ENCODE measurements at regions not wholly inside any gene's neighbourhood (a gene's known extent, or its start where the extent isn't known, plus 50 kb on each side); places are given as distances from the start of the nearest gene placed in this dataset.

GRCh38 chr14:51342226-51342625, 102.2 kb downstream of the TMX1 start:
- no peak for DNase-seq (ENCODE audit: low spot score in 2 of 2)

GRCh38 chr14:51351997-51352396, 112.0 kb downstream of the TMX1 start:
- H3K9me3 ChIP-seq = no peaks in the 10 kb centered on the region

More at GRCh38 chr14:51342226-51342625, 102.2 kb downstream of the TMX1 start:
- intact Hi-C loops (cut with DNase I) = no loop called here
- TF ChIP-seq CTCF (IDR thresholded peaks at IDR 0.05) = no peak
- H3K36me3 ChIP-seq = no peaks in the 10 kb centered on the region
- no peaks in the 10 kb centered on the region for H3K4me1 ChIP-seq
- H3K4me3 ChIP-seq = no peak overlapping the region
- no peak overlapping the region for H3K27ac ChIP-seq
- no peaks in the 10 kb centered on the region for H3K27me3 ChIP-seq
- no peaks in the 10 kb centered on the region for H3K9me3 ChIP-seq

GRCh38 chr14:51353901-51354300, 113.9 kb downstream of the TMX1 start:
- Histone ChIP-seq H3K4me3 (no peak overlapping the region), H3K27me3 (no peaks in the 10 kb centered on the region), H3K4me1 (no peaks in the 10 kb centered on the region), H3K36me3 (no peaks in the 10 kb centered on the region), H3K27ac (no peak overlapping the region), H3K9me3 (no peaks in the 10 kb centered on the region)
- intact Hi-C loops (cut with DNase I) = no loop called here
- DNase-seq (ENCODE audit: low spot score in 2 of 2) = no peak
- TF ChIP-seq CTCF (IDR thresholded peaks at IDR 0.05) = no peak

More at GRCh38 chr14:51351997-51352396, 112.0 kb downstream of the TMX1 start:
- intact Hi-C loops (cut with DNase I) = no loop called here
- Histone ChIP-seq H3K36me3 (no peaks in the 10 kb centered on the region), H3K27me3 (no peaks in the 10 kb centered on the region), H3K4me3 (no peak overlapping the region), H3K4me1 (no peaks in the 10 kb centered on the region), H3K27ac (no peak overlapping the region)
- DNase-seq (ENCODE audit: low spot score in 2 of 2) = no peak
- no peak for TF ChIP-seq CTCF (IDR thresholded peaks at IDR 0.05)

- Histone ChIP-seq H3K27ac (no peak overlapping the region), H3K27me3 (no peaks in the 10 kb centered on the region), H3K36me3 (no peaks in the 10 kb centered on the region), H3K9me3 (no peaks in the 10 kb centered on the region), H3K4me1 (no peaks in the 10 kb centered on the region), H3K4me3 (no peak overlapping the region)
- no peak for DNase-seq (ENCODE audit: low spot score in 2 of 2)
- intact Hi-C loops (cut with DNase I) = no loop called here
- no peak for TF ChIP-seq CTCF (IDR thresholded peaks at IDR 0.05)
These were observed 114.8 kb downstream of the TMX1 start for GRCh38 chr14:51354846-51355245.

- no peaks in the 10 kb centered on the region for H3K27me3 ChIP-seq
- DNase-seq (ENCODE audit: low spot score in 2 of 2) = no peak
- no peak overlapping the region for H3K27ac ChIP-seq
- H3K9me3 ChIP-seq = no peaks in the 10 kb centered on the region
- H3K4me3 ChIP-seq = no peak overlapping the region
- H3K36me3 ChIP-seq = no peaks in the 10 kb centered on the region
- TF ChIP-seq CTCF (IDR thresholded peaks at IDR 0.05) = no peak
- H3K4me1 ChIP-seq = no peaks in the 10 kb centered on the region
- intact Hi-C loops (cut with DNase I) = no loop called here
These were observed 116.3 kb downstream of the TMX1 start for GRCh38 chr14:51356381-51356780.

- no peak overlapping the region for H3K4me3 ChIP-seq
- H3K9me3 ChIP-seq = no peaks in the 10 kb centered on the region
- no peaks in the 10 kb centered on the region for H3K4me1 ChIP-seq
- H3K27ac ChIP-seq = no peak overlapping the region
- H3K36me3 ChIP-seq = no peaks in the 10 kb centered on the region
- no peaks in the 10 kb centered on the region for H3K27me3 ChIP-seq
- DNase-seq (ENCODE audit: low spot score in 2 of 2) = no peak
- intact Hi-C loops (cut with DNase I) = no loop called here
- no peak for TF ChIP-seq CTCF (IDR thresholded peaks at IDR 0.05)
These were observed 117.2 kb downstream of the TMX1 start for GRCh38 chr14:51357250-51357649.

Measured in ascending aorta (tissue), 2 donors.